ENCODE measurements at regions not wholly inside any gene's neighbourhood (a gene's known extent, or its start where the extent isn't known, plus 50 kb on each side); places are given as distances from the start of the nearest gene placed in this dataset.

DNA sequence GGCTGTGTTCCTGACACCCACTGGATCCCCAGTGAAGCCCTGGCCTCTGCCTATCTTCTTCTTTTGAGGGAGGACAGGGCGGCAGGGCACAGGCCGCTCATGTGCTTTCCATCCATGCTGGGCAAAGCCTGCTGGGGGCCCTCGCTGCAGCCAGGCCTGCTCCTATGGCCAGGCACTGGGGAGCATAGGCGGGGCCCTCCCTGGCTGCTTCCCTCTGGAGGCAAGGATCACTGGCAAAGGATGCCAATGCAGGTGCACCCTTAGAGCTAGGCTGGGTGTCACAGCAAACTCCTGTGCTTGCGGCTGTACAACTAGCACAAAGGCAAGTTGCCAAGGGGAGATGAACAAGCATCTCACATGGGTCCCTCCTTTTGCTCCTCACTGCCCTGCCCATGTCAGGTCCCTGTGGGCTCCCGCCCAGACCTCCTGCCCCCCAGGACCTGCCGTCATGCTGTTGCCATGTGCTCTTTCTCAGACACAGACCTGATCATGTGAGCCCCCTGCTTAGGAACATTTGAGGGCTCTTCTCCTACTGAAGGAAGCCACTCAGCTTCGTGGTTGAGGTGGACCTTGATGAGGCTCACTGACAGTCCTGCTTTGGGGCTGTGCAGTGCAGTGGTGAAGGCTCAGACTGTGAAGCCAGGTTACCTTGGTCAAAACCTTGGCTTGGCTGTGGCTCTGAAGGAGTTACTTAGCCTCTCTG lies 393.6 kb downstream of the PTPRU start:
- DNase-seq = no peak
- Mint-ChIP-seq H3K4me1 (ENCODE audit: low read depth) (peaks cover 8% of the 10 kb centered on the region), H3K4me3 (no peak overlapping the region), H3K36me3 (ENCODE audit: low read depth) (no peaks in the 10 kb centered on the region), H3K27ac (no peak overlapping the region), H3K27me3 (ENCODE audit: insufficient read depth) (peaks cover 7% of the 10 kb centered on the region), H3K9me3 (no peaks in the 10 kb centered on the region)
- TF ChIP-seq, protein P1, sequence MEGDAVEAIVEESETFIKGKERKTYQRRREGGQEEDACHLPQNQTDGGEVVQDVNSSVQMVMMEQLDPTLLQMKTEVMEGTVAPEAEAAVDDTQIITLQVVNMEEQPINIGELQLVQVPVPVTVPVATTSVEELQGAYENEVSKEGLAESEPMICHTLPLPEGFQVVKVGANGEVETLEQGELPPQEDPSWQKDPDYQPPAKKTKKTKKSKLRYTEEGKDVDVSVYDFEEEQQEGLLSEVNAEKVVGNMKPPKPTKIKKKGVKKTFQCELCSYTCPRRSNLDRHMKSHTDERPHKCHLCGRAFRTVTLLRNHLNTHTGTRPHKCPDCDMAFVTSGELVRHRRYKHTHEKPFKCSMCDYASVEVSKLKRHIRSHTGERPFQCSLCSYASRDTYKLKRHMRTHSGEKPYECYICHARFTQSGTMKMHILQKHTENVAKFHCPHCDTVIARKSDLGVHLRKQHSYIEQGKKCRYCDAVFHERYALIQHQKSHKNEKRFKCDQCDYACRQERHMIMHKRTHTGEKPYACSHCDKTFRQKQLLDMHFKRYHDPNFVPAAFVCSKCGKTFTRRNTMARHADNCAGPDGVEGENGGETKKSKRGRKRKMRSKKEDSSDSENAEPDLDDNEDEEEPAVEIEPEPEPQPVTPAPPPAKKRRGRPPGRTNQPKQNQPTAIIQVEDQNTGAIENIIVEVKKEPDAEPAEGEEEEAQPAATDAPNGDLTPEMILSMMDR (IDR thresholded peaks at IDR 0.05) = no peak

DNA sequence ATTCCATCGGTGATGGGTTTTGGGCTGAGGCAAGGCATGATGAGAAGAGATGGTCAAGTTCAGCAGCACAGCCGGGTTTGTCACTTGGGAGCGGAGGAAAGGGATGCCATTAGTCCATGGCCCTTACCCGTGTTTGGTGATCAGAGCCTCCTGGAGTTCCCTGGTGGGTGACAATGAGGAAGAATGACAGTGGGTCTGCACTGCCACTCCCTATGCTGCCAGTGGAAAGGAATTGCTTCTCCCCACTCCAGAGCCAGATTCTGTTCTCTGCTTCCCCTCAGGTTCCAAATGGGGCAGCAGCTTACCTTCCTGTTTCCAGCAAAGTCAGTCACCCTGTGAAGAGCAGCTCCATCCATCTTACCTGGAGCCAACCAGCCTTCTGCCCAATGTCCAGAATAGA lies 393.1 kb downstream of the PTPRU start:
- TF ChIP-seq, protein P1 (IDR thresholded peaks at IDR 0.05) = no peak
- DNase-seq = no peak

DNA sequence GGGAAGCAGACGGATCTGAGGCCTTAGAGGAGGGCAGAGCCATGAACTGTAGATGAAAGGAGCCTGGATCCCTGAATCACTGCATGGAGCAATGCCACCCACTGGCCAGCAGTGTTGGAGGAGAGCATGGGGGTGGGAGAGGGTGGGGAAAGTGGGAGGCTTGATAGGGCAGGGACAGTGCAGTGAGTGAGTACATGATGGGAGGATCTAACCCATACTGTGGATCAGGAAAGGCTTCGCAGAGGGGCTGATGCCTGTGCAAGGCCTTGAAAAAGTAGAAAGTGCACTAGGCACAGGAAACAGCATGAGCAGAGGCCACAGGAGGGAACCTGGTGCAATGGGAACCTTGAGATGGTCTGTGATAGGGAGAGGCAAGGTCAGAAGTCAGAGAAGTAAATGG lies 391.9 kb downstream of the PTPRU start:
- no peak overlapping the region for H3K4me3 Mint-ChIP-seq
- peaks cover 5% of the 10 kb centered on the region for H3K27me3 Mint-ChIP-seq (ENCODE audit: insufficient read depth)
- TF ChIP-seq, protein P1 (IDR thresholded peaks at IDR 0.05) = no peak
- H3K27ac Mint-ChIP-seq = no peak overlapping the region
- no peaks in the 10 kb centered on the region for H3K9me3 Mint-ChIP-seq
- no peaks in the 10 kb centered on the region for H3K36me3 Mint-ChIP-seq (ENCODE audit: low read depth)
- DNase-seq = no peak
- peaks cover 8% of the 10 kb centered on the region for H3K4me1 Mint-ChIP-seq (ENCODE audit: low read depth)

More for the DNA sequence above, 393.1 kb downstream of the PTPRU start:
- no peaks in the 10 kb centered on the region for H3K36me3 Mint-ChIP-seq (ENCODE audit: low read depth)
- H3K4me1 Mint-ChIP-seq (ENCODE audit: low read depth) = peaks cover 8% of the 10 kb centered on the region
- no peak overlapping the region for H3K4me3 Mint-ChIP-seq
- no peaks in the 10 kb centered on the region for H3K9me3 Mint-ChIP-seq
- peaks cover 7% of the 10 kb centered on the region for H3K27me3 Mint-ChIP-seq (ENCODE audit: insufficient read depth)
- H3K27ac Mint-ChIP-seq = no peak overlapping the region

DNA sequence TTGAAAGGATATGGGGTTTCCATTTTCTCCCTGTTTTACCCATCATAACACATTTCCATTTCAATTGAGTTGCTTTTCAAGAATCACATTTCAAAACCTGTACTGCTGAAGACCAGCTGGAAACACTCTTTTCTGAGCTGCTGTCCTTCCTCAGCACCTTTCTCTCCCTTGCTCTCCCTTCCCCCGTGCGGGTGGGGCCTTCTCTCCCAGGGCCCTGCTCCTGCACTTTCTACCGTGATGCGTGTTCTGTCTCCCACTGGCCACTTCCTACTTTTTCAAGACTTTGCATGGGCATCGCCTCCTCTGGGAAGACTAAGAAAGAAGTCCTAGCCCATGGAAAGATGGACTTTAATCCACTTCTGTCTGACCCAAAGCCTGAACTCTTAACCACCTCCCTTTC lies 390.4 kb downstream of the PTPRU start:
- peaks cover 7% of the 10 kb centered on the region for H3K4me1 Mint-ChIP-seq (ENCODE audit: low read depth)
- no peak overlapping the region for H3K4me3 Mint-ChIP-seq
- H3K36me3 Mint-ChIP-seq (ENCODE audit: low read depth) = no peaks in the 10 kb centered on the region
- no peak overlapping the region for H3K27ac Mint-ChIP-seq
- H3K9me3 Mint-ChIP-seq = no peaks in the 10 kb centered on the region
- peaks cover 8% of the 10 kb centered on the region for H3K27me3 Mint-ChIP-seq (ENCODE audit: insufficient read depth)
- TF ChIP-seq, protein P1 (IDR thresholded peaks at IDR 0.05) = no peak
- no peak for DNase-seq

DNA sequence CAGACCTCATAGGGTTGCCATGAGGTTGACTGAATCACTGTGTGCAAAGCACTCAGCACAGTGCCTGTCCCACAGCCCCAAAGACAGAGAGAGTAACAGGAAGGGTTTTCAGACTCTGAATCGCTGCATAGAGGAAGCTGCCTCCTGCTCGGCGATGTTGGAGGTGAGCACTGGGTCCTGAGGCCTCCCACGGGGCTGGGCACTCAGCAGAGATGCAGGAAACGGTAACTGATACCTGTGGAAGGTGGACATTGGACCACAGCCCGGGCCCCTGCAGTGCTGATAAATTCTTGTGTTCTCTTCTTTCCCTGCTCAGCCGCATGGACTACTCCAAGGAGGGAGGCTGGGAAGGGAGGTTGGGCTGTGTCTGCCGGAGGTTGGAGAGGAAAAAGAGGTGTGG lies 389.7 kb downstream of the PTPRU start:
- H3K27ac Mint-ChIP-seq = no peak overlapping the region
- TF ChIP-seq, protein P1 (IDR thresholded peaks at IDR 0.05) = no peak
- H3K9me3 Mint-ChIP-seq = no peaks in the 10 kb centered on the region
- no peak for DNase-seq
- H3K4me3 Mint-ChIP-seq = no peak overlapping the region
- peaks cover under 1% of the 10 kb centered on the region; the same call in 1 of the 2 replicates for H3K4me1 Mint-ChIP-seq (ENCODE audit: low read depth)
- peaks cover 8% of the 10 kb centered on the region for H3K27me3 Mint-ChIP-seq (ENCODE audit: insufficient read depth)
- H3K36me3 Mint-ChIP-seq (ENCODE audit: low read depth) = no peaks in the 10 kb centered on the region

Measured in HFFc6 (cell line).